Breast epithelium (tissue), 4 donors: ENCODE measurements at regions not wholly inside any gene's neighbourhood (a gene's known extent, or its start where the extent isn't known, plus 50 kb on each side); places are given as distances from the start of the nearest gene placed in this dataset.

Experiments used
- DNase-seq, 2 donors: peaks; one replicate each; pipeline ENCODE4 v3.0.0-alpha.2; 2019; ENCODE audit warnings: low spot score in 2 of 2
- H3K27ac ChIP-seq, 2 donors: fragments of 200-600 bp; sonication (generic) in 1 of 2; one replicate each; pipeline ENCODE4 v1.5.1; 2016 to 2019; ENCODE audit warnings: mild to moderate bottlenecking in 1 of 2
- H3K27me3 ChIP-seq, 2 donors: fragments of 200-600 bp; sonication (generic) in 1 of 2; one replicate each; pipeline versions ENCODE4 v1.5.1 to v1.6.0; 2017 to 2019; ENCODE audit warnings: control low read depth in 1 of 2, mild to moderate bottlenecking in 1 of 2
- H3K36me3 ChIP-seq: fragments of 200-600 bp; one replicate; pipeline ENCODE4 v1.5.1; 2019
- H3K4me1 ChIP-seq, 2 donors: fragments of 200-600 bp; sonication (generic); one replicate each; pipeline ENCODE4 v1.5.1; 2016 to 2019; ENCODE audit warnings: control low read depth in 1 of 2
- H3K4me3 ChIP-seq, 3 donors: fragments of 200-600 bp; sonication (generic); 1 replicate in 2 of 3; 2 replicates in 1 of 3; pipeline ENCODE4 v1.5.1; 2016 to 2019; ENCODE audit warnings: mild to moderate bottlenecking in 3 of 3, moderate library complexity in 2 of 3
- H3K9me3 ChIP-seq, 2 donors: fragments of 200-600 bp; sonication (generic) in 1 of 2; one replicate each; pipeline ENCODE4 v1.5.1; 2016 to 2019; ENCODE audit warnings: control low read depth in 1 of 2
- CTCF ChIP-seq, 3 donors: fragments of 450-650 bp; IDR thresholded peaks; one replicate each; pipeline ENCODE4 v1.5.1; 2016 to 2017; ENCODE audit warnings: antibody characterized with exemption in 3 of 3, mild to moderate bottlenecking in 3 of 3, moderate library complexity in 3 of 3
- POLR2A ChIP-seq: fragments of 450-650 bp; IDR thresholded peaks from one replicate; pipeline ENCODE4 v1.6.1; 2016; ENCODE audit warnings: antibody characterized with exemption, mild to moderate bottlenecking, moderate library complexity
- POLR2AphosphoS5 ChIP-seq, 3 donors: sonication (generic); formaldehyde crosslinking; IDR thresholded peaks; one replicate each; pipeline ENCODE4 v1.6.1; 2017; ENCODE audit warnings: antibody characterized with exemption in 3 of 3
- intact Hi-C: fragments of 100-400 bp; cut with DNase I; formaldehyde crosslinking; loops from one replicate; pipeline ENCODE4 v1.15.1; 2023; ENCODE audit warnings: low total_unique reads

- H3K9me3 ChIP-seq = no peaks in the 10 kb centered on the region
- no peak for DNase-seq
- no peaks in the 10 kb centered on the region for H3K4me1 ChIP-seq
- no peak overlapping the region for H3K4me3 ChIP-seq
- H3K27me3 ChIP-seq = no peaks in the 10 kb centered on the region
- TF ChIP-seq CTCF (IDR thresholded peaks at IDR 0.05) (no peak), POLR2AphosphoS5 (IDR thresholded peaks at IDR 0.05) (no peak), POLR2A (no peak)
- intact Hi-C loops = loop anchor here (5.0 kb wide), 1 partner anchor 120 kb away; no protein-coding TSS in a partner anchor
- no peak overlapping the region for H3K27ac ChIP-seq
- H3K36me3 ChIP-seq = no peaks in the 10 kb centered on the region
Observed at GRCh38 chr4:126291886-126292285, 977.1 kb downstream of the FAT4 start.

- Histone ChIP-seq H3K27me3 (no peaks in the 10 kb centered on the region), H3K36me3 (no peaks in the 10 kb centered on the region), H3K4me1 (no peaks in the 10 kb centered on the region), H3K4me3 (no peak overlapping the region), H3K27ac (no peak overlapping the region), H3K9me3 (peaks cover 10 to 20% of the 10 kb centered on the region in 2 donors)
- DNase-seq = no peak
- intact Hi-C loops = no loop called here
- TF ChIP-seq POLR2A (no peak), CTCF (IDR thresholded peaks at IDR 0.05) (no peak), POLR2AphosphoS5 (IDR thresholded peaks at IDR 0.05) (no peak)
Observed at GRCh38 chr4:126298271-126298670, 983.5 kb downstream of the FAT4 start.

- Histone ChIP-seq H3K4me1 (no peaks in the 10 kb centered on the region), H3K9me3 (peaks cover 0 to 2% of the 10 kb centered on the region in 2 donors), H3K36me3 (no peaks in the 10 kb centered on the region), H3K27ac (peak overlapping the region in 1 of 2 donors; percentile 65), H3K4me3 (no peak overlapping the region), H3K27me3 (no peaks in the 10 kb centered on the region)
- TF ChIP-seq POLR2AphosphoS5 (IDR thresholded peaks at IDR 0.05) (peak in 1 of 3 donors; percentile 40), POLR2A (no peak)
- intact Hi-C loops = no loop called here
- DNase-seq = no peak
Observed at GRCh38 chr4:126306152-126306869, 991.6 kb downstream of the FAT4 start.

GRCh38 chr4:126318376-126318775 is 1003.6 kb downstream of the FAT4 start:
- H3K4me1 ChIP-seq = no peaks in the 10 kb centered on the region
- intact Hi-C loops = no loop called here

GRCh38 chr4:126328914-126329313 is 1014.2 kb downstream of the FAT4 start:
- H3K4me3 ChIP-seq = no peak overlapping the region
- no peaks in the 10 kb centered on the region for H3K4me1 ChIP-seq
- no peaks in the 10 kb centered on the region for H3K27me3 ChIP-seq
- H3K27ac ChIP-seq = no peak overlapping the region
- intact Hi-C loops = no loop called here
- no peak for DNase-seq
- TF ChIP-seq CTCF (IDR thresholded peaks at IDR 0.05) = no peak
- TF ChIP-seq POLR2AphosphoS5 (IDR thresholded peaks at IDR 0.05) = no peak
- no peak for TF ChIP-seq POLR2A
- no peaks in the 10 kb centered on the region for H3K36me3 ChIP-seq
- no peaks in the 10 kb centered on the region for H3K9me3 ChIP-seq

More at GRCh38 chr4:126318376-126318775, 1003.6 kb downstream of the FAT4 start:
- peaks cover 0 to 4% of the 10 kb centered on the region in 2 donors for H3K9me3 ChIP-seq
- H3K4me3 ChIP-seq = no peak overlapping the region
- TF ChIP-seq CTCF (IDR thresholded peaks at IDR 0.05) = no peak
- no peak for DNase-seq
- H3K27ac ChIP-seq = no peak overlapping the region
- H3K27me3 ChIP-seq = no peaks in the 10 kb centered on the region
- H3K36me3 ChIP-seq = no peaks in the 10 kb centered on the region
